22Rv1 (cell line): ENCODE measurements at regions not wholly inside any gene's neighbourhood (a gene's known extent, or its start where the extent isn't known, plus 50 kb on each side); places are given as distances from the start of the nearest gene placed in this dataset.
"Not testable (repeated sequence)": the region's sequence is repeated elsewhere in the genome, so short reads cannot be mapped to it uniquely, and the experiment has no call there.

Source experiments
- ZFX ChIP-seq: fragments of 450-650 bp; IDR thresholded peaks from 2 replicates; pipeline ENCODE4 v1.6.1; 2017; ENCODE audit warnings: antibody characterized with exemption, borderline replicate concordance
- TF ChIP-seq, protein P1 (sequence below): fragments of 450-650 bp; IDR thresholded peaks from 2 replicates; pipeline ENCODE4 v1.5.1; 2017; ENCODE audit warnings: mild to moderate bottlenecking

DNA sequence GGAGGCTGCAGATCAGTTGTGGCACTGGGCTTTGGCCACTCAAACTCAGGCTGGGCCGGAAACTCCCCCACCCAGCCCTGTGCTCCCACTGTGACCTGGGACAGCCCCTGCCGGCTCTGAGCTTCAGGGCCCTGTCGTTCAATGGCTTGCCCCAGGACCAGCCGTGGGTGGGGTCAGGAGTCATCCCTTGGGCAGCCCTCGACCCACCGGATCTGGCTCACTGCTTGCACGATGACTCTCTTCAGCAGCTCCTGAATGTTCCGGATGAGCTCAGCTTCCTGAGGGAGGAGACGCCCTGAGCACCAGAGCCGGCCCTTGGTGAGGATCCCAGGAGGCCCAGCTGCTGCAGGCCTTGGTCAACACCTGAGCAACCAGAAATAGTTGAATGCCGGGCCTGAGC lies 1544.2 kb upstream of the USP9Y start:
- TF ChIP-seq, protein P1, sequence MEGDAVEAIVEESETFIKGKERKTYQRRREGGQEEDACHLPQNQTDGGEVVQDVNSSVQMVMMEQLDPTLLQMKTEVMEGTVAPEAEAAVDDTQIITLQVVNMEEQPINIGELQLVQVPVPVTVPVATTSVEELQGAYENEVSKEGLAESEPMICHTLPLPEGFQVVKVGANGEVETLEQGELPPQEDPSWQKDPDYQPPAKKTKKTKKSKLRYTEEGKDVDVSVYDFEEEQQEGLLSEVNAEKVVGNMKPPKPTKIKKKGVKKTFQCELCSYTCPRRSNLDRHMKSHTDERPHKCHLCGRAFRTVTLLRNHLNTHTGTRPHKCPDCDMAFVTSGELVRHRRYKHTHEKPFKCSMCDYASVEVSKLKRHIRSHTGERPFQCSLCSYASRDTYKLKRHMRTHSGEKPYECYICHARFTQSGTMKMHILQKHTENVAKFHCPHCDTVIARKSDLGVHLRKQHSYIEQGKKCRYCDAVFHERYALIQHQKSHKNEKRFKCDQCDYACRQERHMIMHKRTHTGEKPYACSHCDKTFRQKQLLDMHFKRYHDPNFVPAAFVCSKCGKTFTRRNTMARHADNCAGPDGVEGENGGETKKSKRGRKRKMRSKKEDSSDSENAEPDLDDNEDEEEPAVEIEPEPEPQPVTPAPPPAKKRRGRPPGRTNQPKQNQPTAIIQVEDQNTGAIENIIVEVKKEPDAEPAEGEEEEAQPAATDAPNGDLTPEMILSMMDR: not testable (repeated sequence)
- TF ChIP-seq ZFX: not testable (repeated sequence)
